ENCODE measurements at regions not wholly inside any gene's neighbourhood (a gene's known extent, or its start where the extent isn't known, plus 50 kb on each side); places are given as distances from the start of the nearest gene placed in this dataset.

DNA sequence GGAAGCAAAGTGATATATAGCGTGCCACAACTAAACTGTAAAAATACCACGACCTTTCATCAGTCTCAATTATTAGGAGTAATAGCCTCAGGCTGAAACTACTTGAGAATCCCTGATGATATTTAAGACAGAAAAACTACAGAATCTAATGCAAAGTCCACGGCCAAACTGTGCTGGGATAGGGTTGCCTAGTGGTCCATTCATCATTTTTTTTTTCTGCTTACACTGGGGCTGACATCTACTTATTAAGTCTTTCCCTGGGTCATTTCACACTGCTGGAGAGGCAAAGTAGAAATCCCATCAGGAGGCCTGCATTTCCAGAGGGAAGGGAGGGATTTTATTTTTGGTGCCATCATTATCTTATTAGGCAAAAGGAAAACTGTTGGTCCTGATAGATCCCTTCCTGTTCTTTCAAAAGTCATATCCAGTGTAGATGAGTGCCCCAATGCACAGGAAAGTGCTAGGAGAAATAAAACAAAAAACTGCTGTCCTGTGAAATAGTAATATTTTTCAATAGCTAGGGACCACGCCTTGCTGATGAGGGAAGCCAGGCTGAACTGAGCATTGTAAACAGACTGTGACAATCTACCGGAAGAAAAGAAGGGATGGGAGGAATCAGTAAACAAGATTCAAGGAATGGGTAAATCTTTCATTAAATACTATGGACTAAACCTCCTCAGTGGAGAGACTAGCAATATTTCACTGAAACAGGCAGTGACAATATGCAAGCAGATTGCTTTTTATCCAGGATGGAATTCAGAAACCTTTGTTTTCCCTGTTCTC is 644.3 kb downstream of the IRS1 start:
- H3K27ac ChIP-seq = no peak overlapping the region
- 77 to 78% (median 78%) methylated on average over 5 of the region's 5 CpGs for WGBS, 4 donors
- no peak overlapping the region for H3K4me3 ChIP-seq
- intact Hi-C loops (cut with DNase I) = no loop called here
- no peak for DNase-seq
- H3K4me1 ChIP-seq (replicated peaks in 1 of 2) = no peaks in the 10 kb centered on the region
- H3K27me3 ChIP-seq = no peaks in the 10 kb centered on the region
- no peaks in the 10 kb centered on the region for H3K36me3 ChIP-seq (replicated peaks in 1 of 2)
- H3K9me3 ChIP-seq (replicated peaks in 1 of 3) = no peaks in the 10 kb centered on the region
- no peak for TF ChIP-seq POLR2A (IDR thresholded peaks at IDR 0.05)
- TF ChIP-seq, protein P1, sequence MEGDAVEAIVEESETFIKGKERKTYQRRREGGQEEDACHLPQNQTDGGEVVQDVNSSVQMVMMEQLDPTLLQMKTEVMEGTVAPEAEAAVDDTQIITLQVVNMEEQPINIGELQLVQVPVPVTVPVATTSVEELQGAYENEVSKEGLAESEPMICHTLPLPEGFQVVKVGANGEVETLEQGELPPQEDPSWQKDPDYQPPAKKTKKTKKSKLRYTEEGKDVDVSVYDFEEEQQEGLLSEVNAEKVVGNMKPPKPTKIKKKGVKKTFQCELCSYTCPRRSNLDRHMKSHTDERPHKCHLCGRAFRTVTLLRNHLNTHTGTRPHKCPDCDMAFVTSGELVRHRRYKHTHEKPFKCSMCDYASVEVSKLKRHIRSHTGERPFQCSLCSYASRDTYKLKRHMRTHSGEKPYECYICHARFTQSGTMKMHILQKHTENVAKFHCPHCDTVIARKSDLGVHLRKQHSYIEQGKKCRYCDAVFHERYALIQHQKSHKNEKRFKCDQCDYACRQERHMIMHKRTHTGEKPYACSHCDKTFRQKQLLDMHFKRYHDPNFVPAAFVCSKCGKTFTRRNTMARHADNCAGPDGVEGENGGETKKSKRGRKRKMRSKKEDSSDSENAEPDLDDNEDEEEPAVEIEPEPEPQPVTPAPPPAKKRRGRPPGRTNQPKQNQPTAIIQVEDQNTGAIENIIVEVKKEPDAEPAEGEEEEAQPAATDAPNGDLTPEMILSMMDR (IDR thresholded peaks at IDR 0.05) = no peak

DNA sequence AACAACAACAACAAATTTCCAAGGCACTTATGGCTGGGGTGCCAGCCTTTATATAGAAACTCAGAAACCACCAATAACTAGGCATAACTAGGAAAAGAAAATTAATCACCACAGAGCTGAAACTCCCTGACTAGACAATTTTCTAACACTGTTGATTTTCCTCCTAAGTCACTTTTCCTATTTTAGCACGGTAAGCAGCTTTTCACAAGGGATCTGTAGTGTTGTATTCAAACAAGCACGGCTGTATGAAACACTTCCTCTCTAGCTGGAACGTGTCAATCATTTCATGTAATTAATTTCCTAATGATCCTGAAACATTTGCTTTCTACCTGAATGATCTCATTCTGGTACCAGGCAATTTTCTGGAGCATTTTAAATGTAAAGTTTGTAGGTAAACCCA is 645.0 kb downstream of the IRS1 start:
- no peaks in the 10 kb centered on the region for H3K9me3 ChIP-seq (replicated peaks in 1 of 3)
- 54 to 63% (median 58%) methylated on average over 3 of the region's 3 CpGs for WGBS, 4 donors
- no peaks in the 10 kb centered on the region for H3K36me3 ChIP-seq (replicated peaks in 1 of 2)
- no peaks in the 10 kb centered on the region for H3K27me3 ChIP-seq
- no peak overlapping the region for H3K4me3 ChIP-seq
- no peaks in the 10 kb centered on the region for H3K4me1 ChIP-seq (replicated peaks in 1 of 2)
- no peak for DNase-seq
- intact Hi-C loops (cut with DNase I) = no loop called here
- H3K27ac ChIP-seq = no peak overlapping the region
- TF ChIP-seq POLR2A (IDR thresholded peaks at IDR 0.05) = no peak
- TF ChIP-seq, protein P1 (IDR thresholded peaks at IDR 0.05) = no peak

DNA sequence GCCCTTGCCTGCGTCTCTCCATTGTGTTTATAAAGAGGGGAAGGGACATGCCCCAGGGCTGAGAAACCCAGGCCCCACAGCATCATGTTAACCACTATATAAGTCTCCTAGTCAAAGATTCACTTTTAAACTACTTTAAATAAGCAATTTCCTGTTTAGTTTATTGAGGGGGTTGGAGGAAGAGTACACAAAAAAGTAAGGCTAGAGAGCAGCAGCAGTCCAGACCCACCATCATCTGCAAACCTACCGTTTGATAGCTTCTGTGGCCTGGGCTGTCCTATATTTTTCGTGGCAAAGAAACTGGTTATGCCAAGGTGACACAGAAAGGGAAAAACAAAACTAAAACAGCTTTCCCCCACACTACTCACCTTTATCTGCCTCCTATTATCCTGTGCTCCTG is 646.1 kb downstream of the IRS1 start:
- Histone ChIP-seq H3K27me3 (no peaks in the 10 kb centered on the region), H3K9me3 (replicated peaks in 1 of 3) (no peaks in the 10 kb centered on the region), H3K27ac (no peak overlapping the region), H3K4me3 (no peak overlapping the region), H3K36me3 (replicated peaks in 1 of 2) (no peaks in the 10 kb centered on the region), H3K4me1 (replicated peaks in 1 of 2) (no peaks in the 10 kb centered on the region)
- no peak for DNase-seq
- 82 to 93% (median 91%) methylated on average over 3 of the region's 3 CpGs for WGBS, 4 donors
- TF ChIP-seq POLR2A (IDR thresholded peaks at IDR 0.05) = no peak
- TF ChIP-seq, protein P1 (IDR thresholded peaks at IDR 0.05) = no peak
- intact Hi-C loops (cut with DNase I) = no loop called here

- DNase-seq = no peak
- Histone ChIP-seq H3K27ac (no peak overlapping the region), H3K27me3 (no peaks in the 10 kb centered on the region), H3K36me3 (replicated peaks in 1 of 2) (no peaks in the 10 kb centered on the region), H3K4me1 (replicated peaks in 1 of 2) (no peaks in the 10 kb centered on the region), H3K9me3 (replicated peaks in 1 of 3) (no peaks in the 10 kb centered on the region), H3K4me3 (no peak overlapping the region)
- no peak for TF ChIP-seq POLR2A (IDR thresholded peaks at IDR 0.05)
- 15 to 27% (median 17%) methylated on average over 1 of the region's 1 CpG for WGBS, 4 donors
- intact Hi-C loops (cut with DNase I) = no loop called here
These were observed 648.5 kb downstream of the IRS1 start for GRCh38 chr2:226151157-226151556.

GRCh38 chr2:226143091-226143490 is 656.5 kb downstream of the IRS1 start:
- no peaks in the 10 kb centered on the region for H3K36me3 ChIP-seq (replicated peaks in 1 of 2)
- DNase-seq = no peak
- no peak overlapping the region for H3K27ac ChIP-seq
- H3K4me3 ChIP-seq = no peak overlapping the region
- intact Hi-C loops (cut with DNase I) = no loop called here
- WGBS, 4 donors = 57 to 69% (median 60%) methylated on average over 2 of the region's 2 CpGs
- no peaks in the 10 kb centered on the region for H3K9me3 ChIP-seq (replicated peaks in 1 of 3)
- H3K4me1 ChIP-seq (replicated peaks in 1 of 2) = no peaks in the 10 kb centered on the region
- no peaks in the 10 kb centered on the region for H3K27me3 ChIP-seq
- no peak for TF ChIP-seq POLR2A (IDR thresholded peaks at IDR 0.05)
- TF ChIP-seq, protein P1 (IDR thresholded peaks at IDR 0.05) = no peak
